ENCODE measurements at regions not wholly inside any gene's neighbourhood (a gene's known extent, or its start where the extent isn't known, plus 50 kb on each side); places are given as distances from the start of the nearest gene placed in this dataset.

DNA sequence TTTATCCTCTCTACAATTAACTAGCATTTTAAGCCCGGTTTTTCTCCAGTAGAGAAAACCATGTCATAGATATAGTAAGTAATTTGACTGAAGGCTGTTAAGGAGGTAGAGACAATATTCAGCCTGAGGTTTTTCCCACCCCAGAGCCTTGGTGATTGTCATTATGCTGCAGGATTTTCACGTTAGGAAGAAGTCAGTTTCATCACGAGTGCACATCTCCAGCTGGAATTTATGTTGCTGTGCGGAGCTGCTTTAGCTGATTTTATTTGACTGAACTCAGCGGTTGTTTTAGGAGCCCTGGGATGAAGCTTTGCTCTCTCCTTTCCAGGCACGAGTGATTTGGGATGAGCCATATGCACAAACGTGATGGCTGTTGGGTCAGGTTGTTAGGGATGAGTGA is 271.3 kb upstream of the RGMA start:
- no peaks in the 10 kb centered on the region for H3K4me1 ChIP-seq
- H3K9me3 ChIP-seq = no peaks in the 10 kb centered on the region
- H3K27me3 ChIP-seq = no peaks in the 10 kb centered on the region
- TF ChIP-seq, protein P1, sequence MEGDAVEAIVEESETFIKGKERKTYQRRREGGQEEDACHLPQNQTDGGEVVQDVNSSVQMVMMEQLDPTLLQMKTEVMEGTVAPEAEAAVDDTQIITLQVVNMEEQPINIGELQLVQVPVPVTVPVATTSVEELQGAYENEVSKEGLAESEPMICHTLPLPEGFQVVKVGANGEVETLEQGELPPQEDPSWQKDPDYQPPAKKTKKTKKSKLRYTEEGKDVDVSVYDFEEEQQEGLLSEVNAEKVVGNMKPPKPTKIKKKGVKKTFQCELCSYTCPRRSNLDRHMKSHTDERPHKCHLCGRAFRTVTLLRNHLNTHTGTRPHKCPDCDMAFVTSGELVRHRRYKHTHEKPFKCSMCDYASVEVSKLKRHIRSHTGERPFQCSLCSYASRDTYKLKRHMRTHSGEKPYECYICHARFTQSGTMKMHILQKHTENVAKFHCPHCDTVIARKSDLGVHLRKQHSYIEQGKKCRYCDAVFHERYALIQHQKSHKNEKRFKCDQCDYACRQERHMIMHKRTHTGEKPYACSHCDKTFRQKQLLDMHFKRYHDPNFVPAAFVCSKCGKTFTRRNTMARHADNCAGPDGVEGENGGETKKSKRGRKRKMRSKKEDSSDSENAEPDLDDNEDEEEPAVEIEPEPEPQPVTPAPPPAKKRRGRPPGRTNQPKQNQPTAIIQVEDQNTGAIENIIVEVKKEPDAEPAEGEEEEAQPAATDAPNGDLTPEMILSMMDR (IDR thresholded peaks at IDR 0.05) = no peak
- TF ChIP-seq POLR2A (IDR thresholded peaks at IDR 0.05) = no peak
- no peaks in the 10 kb centered on the region for H3K36me3 ChIP-seq (ENCODE audit: low read depth, missing control alignments)
- H3K27ac ChIP-seq = no peak overlapping the region
- DNase-seq = no peak
- H3K4me3 ChIP-seq = no peak overlapping the region
- intact Hi-C loops (cut with DNase I; ENCODE audit: low total_unique reads) = no loop called here
- WGBS, 2 donors = 78 to 82% methylated on average over 7 of the region's 7 CpGs

DNA sequence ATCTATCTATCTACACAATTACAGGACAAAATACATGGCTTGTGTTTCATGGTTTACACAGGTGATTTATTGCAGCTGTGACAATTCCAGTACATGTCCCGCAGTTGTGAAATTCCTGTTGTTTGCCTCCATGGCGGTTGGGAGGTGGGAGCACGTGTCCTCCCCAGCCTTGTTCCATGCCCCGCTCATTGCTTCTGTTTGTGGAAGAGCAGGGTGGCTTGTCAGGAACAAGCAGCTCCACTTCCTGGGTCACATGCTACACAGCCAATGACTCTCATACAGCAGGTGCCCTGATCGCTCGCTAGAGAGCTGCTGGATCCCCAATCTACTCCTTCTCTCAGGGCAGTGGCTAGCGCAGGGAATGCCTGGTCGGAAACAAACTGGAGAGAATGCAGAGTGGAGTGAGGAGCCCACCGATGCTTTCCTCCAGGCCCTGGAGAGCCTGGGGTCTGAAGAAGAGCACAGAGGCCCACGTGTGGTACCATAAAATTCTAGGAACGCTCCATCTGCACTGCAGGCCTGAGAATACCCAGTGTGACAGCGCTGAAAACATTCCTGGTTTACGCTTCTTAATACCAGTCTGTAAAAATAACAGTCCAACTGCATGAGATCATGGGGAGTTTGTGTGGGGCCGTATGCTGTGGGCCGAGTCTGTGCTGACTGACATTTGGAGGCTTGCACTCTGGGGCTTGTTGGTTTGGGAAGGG is 270.6 kb upstream of the RGMA start:
- DNase-seq = no peak
- Histone ChIP-seq H3K27ac (no peak overlapping the region), H3K36me3 (ENCODE audit: low read depth, missing control alignments) (no peaks in the 10 kb centered on the region), H3K4me1 (no peaks in the 10 kb centered on the region), H3K9me3 (no peaks in the 10 kb centered on the region), H3K27me3 (no peaks in the 10 kb centered on the region), H3K4me3 (no peak overlapping the region)
- WGBS, 2 donors = 80 to 84% methylated on average over 15 of the region's 15 CpGs
- intact Hi-C loops (cut with DNase I; ENCODE audit: low total_unique reads) = no loop called here
- TF ChIP-seq POLR2A (IDR thresholded peaks at IDR 0.05) = no peak

DNA sequence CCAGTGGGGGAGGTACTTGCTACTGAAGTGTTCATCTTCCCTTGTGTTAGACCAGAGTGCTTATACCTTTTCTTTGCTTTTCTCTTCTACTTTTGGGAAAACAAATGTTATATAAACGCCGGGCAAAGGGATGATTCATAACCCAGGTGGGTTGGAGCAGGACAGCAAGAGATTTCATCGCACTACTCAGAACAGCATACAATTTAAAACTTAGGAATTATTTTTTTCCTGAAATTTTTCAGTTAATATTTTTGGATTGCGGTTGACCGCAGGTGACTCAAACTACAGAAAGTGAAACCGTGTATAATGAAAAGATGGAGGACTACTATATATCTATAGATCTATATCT is 270.0 kb upstream of the RGMA start:
- DNase-seq = no peak
- Histone ChIP-seq H3K36me3 (ENCODE audit: low read depth, missing control alignments) (no peaks in the 10 kb centered on the region), H3K27me3 (no peaks in the 10 kb centered on the region), H3K4me3 (no peak overlapping the region), H3K9me3 (no peaks in the 10 kb centered on the region), H3K4me1 (no peaks in the 10 kb centered on the region), H3K27ac (no peak overlapping the region)
- TF ChIP-seq POLR2A (IDR thresholded peaks at IDR 0.05) = no peak
- TF ChIP-seq, protein P1 (IDR thresholded peaks at IDR 0.05) = no peak
- 80 to 89% methylated on average over 6 of the region's 6 CpGs for WGBS, 2 donors
- intact Hi-C loops (cut with DNase I; ENCODE audit: low total_unique reads) = no loop called here

DNA sequence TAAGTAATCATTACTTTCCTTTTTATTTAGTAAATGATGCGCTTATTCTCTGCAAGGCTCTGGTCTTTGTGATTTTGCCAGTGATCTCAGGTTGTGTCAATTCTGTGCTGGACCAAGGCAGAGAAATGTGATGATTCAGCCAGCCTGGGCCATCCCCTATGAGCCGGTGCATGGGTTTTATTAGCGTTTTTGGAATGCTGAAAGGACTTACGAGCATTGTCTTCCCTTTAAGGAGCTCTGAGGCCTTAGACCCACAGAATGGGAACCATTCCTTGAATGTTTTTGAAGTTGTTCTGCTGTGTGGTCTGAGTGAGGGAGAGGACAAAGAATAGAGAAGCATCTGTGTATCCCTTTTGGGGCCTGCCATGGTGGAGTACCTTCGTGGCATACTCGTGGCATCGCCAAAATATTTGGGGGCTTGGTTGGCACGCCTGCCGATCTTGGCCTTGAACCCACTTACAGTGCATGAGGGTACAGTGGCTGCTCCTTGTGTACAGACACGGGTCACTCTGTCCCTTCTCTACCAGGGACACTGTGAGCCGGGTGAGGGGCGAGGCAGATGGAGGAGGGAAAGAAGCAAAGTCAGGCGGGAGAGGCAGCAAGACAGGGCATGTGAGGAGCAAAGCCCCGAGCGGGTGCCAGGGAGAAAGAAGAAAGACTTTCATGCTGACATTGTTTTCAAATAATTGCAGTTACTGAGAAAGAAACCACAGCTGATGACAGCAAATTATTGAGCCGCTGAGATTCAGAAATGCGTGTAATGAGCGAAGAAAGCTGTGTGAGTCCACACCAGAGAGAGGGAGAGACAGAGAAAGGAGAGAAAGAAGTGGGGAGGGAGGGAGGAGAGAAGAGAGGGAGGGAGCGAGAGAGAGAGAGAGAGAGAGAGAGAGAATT is 269.4 kb upstream of the RGMA start:
- no peak for DNase-seq

More for the DNA sequence above, 269.4 kb upstream of the RGMA start:
- Histone ChIP-seq H3K4me3 (no peak overlapping the region), H3K27ac (no peak overlapping the region), H3K4me1 (no peaks in the 10 kb centered on the region), H3K9me3 (no peaks in the 10 kb centered on the region), H3K36me3 (ENCODE audit: low read depth, missing control alignments) (no peaks in the 10 kb centered on the region), H3K27me3 (no peaks in the 10 kb centered on the region)
- intact Hi-C loops (cut with DNase I; ENCODE audit: low total_unique reads) = no loop called here
- 86% methylated on average over 19 of the region's 19 CpGs for WGBS, 2 donors
- TF ChIP-seq, protein P1 (IDR thresholded peaks at IDR 0.05) = no peak
- TF ChIP-seq POLR2A (IDR thresholded peaks at IDR 0.05) = no peak

Data from testis (tissue), 2 donors.